ENCODE measurements at regions not wholly inside any gene's neighbourhood (a gene's known extent, or its start where the extent isn't known, plus 50 kb on each side); places are given as distances from the start of the nearest gene placed in this dataset.

GRCh38 chr20:52828199-52828598 is 144.0 kb upstream of the TSHZ2 start:
- CTCF ChIA-PET, result no interaction called here
- no peak overlapping the region for H3K27ac ChIP-seq
- no peak for TF ChIP-seq CTCF (conservative IDR thresholded peaks at IDR 0.05; ENCODE audit: low read depth)
- POLR2A ChIA-PET (ENCODE audit: low non-redundant PET), result no interaction called here
- no peak for DNase-seq (ENCODE audit: low spot score)

- CTCF ChIA-PET, result interaction anchor here (0.7 kb wide), 1 partner anchor 516 kb away, joined by 3 read pairs; no protein-coding TSS in a partner anchor
- H3K27ac ChIP-seq, result no peak overlapping the region
- no peak for DNase-seq (ENCODE audit: low spot score)
Measured at GRCh38 chr20:52826722-52827121, 145.4 kb upstream of the TSHZ2 start.

GRCh38 chr20:52826321-52826720 is 145.8 kb upstream of the TSHZ2 start:
- no peak for TF ChIP-seq CTCF (conservative IDR thresholded peaks at IDR 0.05; ENCODE audit: low read depth)
- H3K27ac ChIP-seq, result no peak overlapping the region
- no peak for DNase-seq (ENCODE audit: low spot score)
- POLR2A ChIA-PET (ENCODE audit: low non-redundant PET), result no interaction called here
- CTCF ChIA-PET, result no interaction called here

More at GRCh38 chr20:52826722-52827121, 145.4 kb upstream of the TSHZ2 start:
- POLR2A ChIA-PET (ENCODE audit: low non-redundant PET), result no interaction called here
- no peak for TF ChIP-seq CTCF (conservative IDR thresholded peaks at IDR 0.05; ENCODE audit: low read depth)

GRCh38 chr20:52824494-52825216 is 147.5 kb upstream of the TSHZ2 start:
- DNase-seq (ENCODE audit: low spot score), result no peak
- POLR2A ChIA-PET (ENCODE audit: low non-redundant PET), result no interaction called here
- H3K27ac ChIP-seq, result no peak overlapping the region
- no peak for TF ChIP-seq CTCF (conservative IDR thresholded peaks at IDR 0.05; ENCODE audit: low read depth)
- CTCF ChIA-PET, result no interaction called here

GRCh38 chr20:52823303-52823702 is 148.9 kb upstream of the TSHZ2 start:
- ChIA-PET CTCF (no interaction called here), POLR2A (ENCODE audit: low non-redundant PET) (no interaction called here)
- H3K27ac ChIP-seq, result no peak overlapping the region
- TF ChIP-seq CTCF (conservative IDR thresholded peaks at IDR 0.05; ENCODE audit: low read depth), result no peak
- DNase-seq (ENCODE audit: low spot score), result no peak

- no peak overlapping the region for H3K27ac ChIP-seq
- no peak for DNase-seq (ENCODE audit: low spot score)
- ChIA-PET CTCF (no interaction called here), POLR2A (ENCODE audit: low non-redundant PET) (no interaction called here)
- TF ChIP-seq CTCF (conservative IDR thresholded peaks at IDR 0.05; ENCODE audit: low read depth), result no peak
Measured at GRCh38 chr20:52820641-52821292, 151.4 kb upstream of the TSHZ2 start.

All from RWPE1 (cell line).